GM19455 (cell line): ENCODE measurements at regions not wholly inside any gene's neighbourhood (a gene's known extent, or its start where the extent isn't known, plus 50 kb on each side); places are given as distances from the start of the nearest gene placed in this dataset.
"Not testable (repeated sequence)": the region's sequence is repeated elsewhere in the genome, so short reads cannot be mapped to it uniquely, and the experiment has no call there.

Experiments used
- ATAC-seq: cut with Tn5 transposase; IDR thresholded peaks from one replicate; pipeline ENCODE4 v1.9.1; 2021; ENCODE audit not compliant: unreplicated experiment

- ATAC-seq: no peak
Observed at GRCh38 chr11:91527380-91528030, 697.1 kb upstream of the FAT3 start.

- no peak for ATAC-seq
Observed at GRCh38 chr11:91513734-91514133, 710.9 kb upstream of the FAT3 start.

- ATAC-seq: no peak
Observed at GRCh38 chr11:91497847-91498246, 726.8 kb upstream of the FAT3 start.

- ATAC-seq: no peak
Observed at GRCh38 chr11:91495837-91496236, 728.8 kb upstream of the FAT3 start.

GRCh38 chr11:91489989-91490388, 734.6 kb upstream of the FAT3 start:
- ATAC-seq: no peak

GRCh38 chr11:91483956-91484355, 740.7 kb upstream of the FAT3 start:
- ATAC-seq: not testable (repeated sequence)

- not testable (repeated sequence) for ATAC-seq
Observed at GRCh38 chr11:91481875-91482274, 742.7 kb upstream of the FAT3 start.

- ATAC-seq: no peak
Observed at GRCh38 chr11:91470656-91471055, 754.0 kb upstream of the FAT3 start.

- no peak for ATAC-seq
Observed at GRCh38 chr11:91459840-91460239, 764.8 kb upstream of the FAT3 start.

GRCh38 chr11:91446267-91446666, 778.4 kb upstream of the FAT3 start:
- ATAC-seq: no peak

GRCh38 chr11:91435694-91436395, 788.8 kb upstream of the FAT3 start:
- ATAC-seq: no peak

GRCh38 chr11:91433284-91434010, 791.2 kb upstream of the FAT3 start:
- ATAC-seq: no peak

GRCh38 chr11:91421641-91422040, 803.0 kb upstream of the FAT3 start:
- no peak for ATAC-seq

- ATAC-seq: no peak
Observed at GRCh38 chr11:91407842-91408241, 816.8 kb upstream of the FAT3 start.

GRCh38 chr11:91406009-91406408, 818.6 kb upstream of the FAT3 start:
- ATAC-seq: no peak

- ATAC-seq: no peak
Observed at GRCh38 chr11:91404344-91404743, 820.3 kb upstream of the FAT3 start.

GRCh38 chr11:91397134-91397468, 827.5 kb upstream of the FAT3 start:
- ATAC-seq: no peak

- no peak for ATAC-seq
Observed at GRCh38 chr11:91396236-91397133, 828.1 kb upstream of the FAT3 start.

- ATAC-seq: no peak
Observed at GRCh38 chr11:91394727-91395414, 829.7 kb upstream of the FAT3 start.

- ATAC-seq: no peak
Observed at GRCh38 chr11:91394073-91394726, 830.4 kb upstream of the FAT3 start.
